GM23248 (cell line): ENCODE measurements at regions not wholly inside any gene's neighbourhood (a gene's known extent, or its start where the extent isn't known, plus 50 kb on each side); places are given as distances from the start of the nearest gene placed in this dataset.

ENCODE experiments used
- EZH2 ChIP-seq: fragments of 200-600 bp; sonication (generic); IDR thresholded peaks from 2 replicates; pipeline ENCODE4 v1.6.1; 2018; ENCODE audit warnings: antibody characterized with exemption, mild to moderate bottlenecking; ENCODE audit not compliant: insufficient read depth, poor library complexity, severe bottlenecking
- EZH2phosphoT487 ChIP-seq: fragments of 200-600 bp; sonication (generic); IDR thresholded peaks from 2 replicates; pipeline ENCODE4 v1.6.1; 2018; ENCODE audit warnings: antibody characterized with exemption, moderate library complexity, mild to moderate bottlenecking, low read depth; ENCODE audit not compliant: insufficient read depth

DNA sequence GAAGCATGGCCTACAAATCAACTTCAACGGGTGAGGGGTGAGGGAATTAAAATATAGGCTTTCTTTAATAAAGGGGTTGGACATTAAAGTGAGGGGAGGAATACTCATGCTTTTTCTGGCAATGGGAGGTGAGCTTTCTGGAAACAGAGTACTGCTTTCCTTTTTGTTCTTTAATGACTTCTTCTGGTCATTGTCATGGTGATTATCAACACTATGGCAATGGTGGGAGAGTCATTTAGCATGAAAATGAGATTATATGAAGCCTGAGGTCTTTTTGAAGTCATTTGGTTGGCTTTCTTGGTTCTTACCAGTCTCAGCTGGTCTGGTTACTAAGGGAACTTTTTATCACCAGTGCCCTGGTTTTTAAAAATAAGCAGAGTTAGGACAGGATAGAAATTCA is 475.8 kb upstream of the LRRC4C start:
- TF ChIP-seq EZH2, result no peak
- no peak for TF ChIP-seq EZH2phosphoT487
